Uterus (tissue), 3 donors: ENCODE measurements at regions not wholly inside any gene's neighbourhood (a gene's known extent, or its start where the extent isn't known, plus 50 kb on each side); places are given as distances from the start of the nearest gene placed in this dataset.

Experiments used
- DNase-seq, 2 donors: peaks; one replicate each; pipeline ENCODE4 v3.0.0-alpha.2; 2019 to 2020
- H3K27ac ChIP-seq, 2 donors: fragments of 200-600 bp; sonication (generic); 1 replicate in 1 of 2; 2 replicates in 1 of 2; pipeline ENCODE4 v1.5.1; 2016 to 2018
- H3K27me3 ChIP-seq, 2 donors: fragments of 200-600 bp; sonication (generic); one replicate each; pipeline ENCODE4 v1.5.1; 2018 to 2019; ENCODE audit warnings: control low read depth in 1 of 2
- H3K36me3 ChIP-seq, 2 donors: fragments of 200-600 bp; sonication (generic); one replicate each; pipeline ENCODE4 v1.5.1; 2019; ENCODE audit warnings: control low read depth in 1 of 2
- H3K4me1 ChIP-seq, 2 donors: fragments of 200-600 bp; sonication (generic); one replicate each; pipeline ENCODE4 v1.5.1; 2018 to 2019; ENCODE audit warnings: control low read depth in 1 of 2
- H3K4me3 ChIP-seq, 2 donors: fragments of 200-600 bp; sonication (generic); 1 replicate in 1 of 2; 2 replicates in 1 of 2; pipeline ENCODE4 v1.5.1; 2018 to 2019; ENCODE audit warnings: mild to moderate bottlenecking in 1 of 2
- H3K9me3 ChIP-seq, 2 donors: fragments of 200-600 bp; sonication (generic); one replicate each; pipeline ENCODE4 v1.5.1; 2019; ENCODE audit warnings: control low read depth in 1 of 2
- POLR2A ChIP-seq, 2 donors: fragments of 450-650 bp; IDR thresholded peaks; one replicate each; pipeline ENCODE4 v1.6.1; 2016; ENCODE audit warnings: antibody characterized with exemption in 2 of 2, mild to moderate bottlenecking in 1 of 2, moderate library complexity in 1 of 2
- intact Hi-C: fragments of 100-400 bp; cut with DNase I; formaldehyde crosslinking; loops from one replicate; pipeline ENCODE4 v1.15.1; 2023; ENCODE audit warnings: low total_unique reads
- TF ChIP-seq, protein P1 (sequence below), 4 experiments: fragments of 200-600 bp in 2 of 4; fragments of 450-650 bp in 2 of 4; sonication (generic) in 2 of 4; IDR thresholded peaks; one replicate each; pipeline ENCODE4 v1.5.1; 2016 to 2019; ENCODE audit warnings: antibody characterized with exemption in 4 of 4, mild to moderate bottlenecking in 2 of 4, moderate library complexity in 1 of 4
- donor health status: DM: yes; HTN: yes; CAD: no.

DNA sequence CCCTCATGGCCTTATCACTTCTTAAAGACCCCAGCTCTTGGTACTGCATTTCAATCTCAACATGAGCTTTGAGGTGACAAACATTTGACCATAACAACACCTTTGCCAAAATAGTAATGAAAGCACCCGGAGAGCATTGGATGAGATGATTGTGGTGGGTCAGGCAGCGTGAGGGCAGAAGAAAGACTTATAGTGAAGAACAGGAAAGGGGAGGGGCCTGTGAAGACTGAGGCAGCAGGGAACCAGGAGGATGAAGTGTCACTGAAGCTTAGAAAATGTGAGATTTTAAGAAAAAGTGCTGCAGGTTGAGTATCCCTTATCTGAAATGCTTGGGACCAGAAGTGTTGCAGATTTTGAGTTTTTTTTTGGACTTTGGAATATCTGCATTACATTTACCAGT is 86.3 kb downstream of the EMP1 start:
- TF ChIP-seq, protein P1, sequence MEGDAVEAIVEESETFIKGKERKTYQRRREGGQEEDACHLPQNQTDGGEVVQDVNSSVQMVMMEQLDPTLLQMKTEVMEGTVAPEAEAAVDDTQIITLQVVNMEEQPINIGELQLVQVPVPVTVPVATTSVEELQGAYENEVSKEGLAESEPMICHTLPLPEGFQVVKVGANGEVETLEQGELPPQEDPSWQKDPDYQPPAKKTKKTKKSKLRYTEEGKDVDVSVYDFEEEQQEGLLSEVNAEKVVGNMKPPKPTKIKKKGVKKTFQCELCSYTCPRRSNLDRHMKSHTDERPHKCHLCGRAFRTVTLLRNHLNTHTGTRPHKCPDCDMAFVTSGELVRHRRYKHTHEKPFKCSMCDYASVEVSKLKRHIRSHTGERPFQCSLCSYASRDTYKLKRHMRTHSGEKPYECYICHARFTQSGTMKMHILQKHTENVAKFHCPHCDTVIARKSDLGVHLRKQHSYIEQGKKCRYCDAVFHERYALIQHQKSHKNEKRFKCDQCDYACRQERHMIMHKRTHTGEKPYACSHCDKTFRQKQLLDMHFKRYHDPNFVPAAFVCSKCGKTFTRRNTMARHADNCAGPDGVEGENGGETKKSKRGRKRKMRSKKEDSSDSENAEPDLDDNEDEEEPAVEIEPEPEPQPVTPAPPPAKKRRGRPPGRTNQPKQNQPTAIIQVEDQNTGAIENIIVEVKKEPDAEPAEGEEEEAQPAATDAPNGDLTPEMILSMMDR (IDR thresholded peaks at IDR 0.05) = no peak
- TF ChIP-seq POLR2A (IDR thresholded peaks at IDR 0.05) = no peak
- Histone ChIP-seq H3K9me3 (no peaks in the 10 kb centered on the region), H3K36me3 (no peaks in the 10 kb centered on the region), H3K4me3 (no peak overlapping the region), H3K27me3 (no peaks in the 10 kb centered on the region), H3K4me1 (peaks cover 0 to 5% of the 10 kb centered on the region in 2 donors), H3K27ac (no peak overlapping the region)
- intact Hi-C loops = no loop called here
- no peak for DNase-seq

DNA sequence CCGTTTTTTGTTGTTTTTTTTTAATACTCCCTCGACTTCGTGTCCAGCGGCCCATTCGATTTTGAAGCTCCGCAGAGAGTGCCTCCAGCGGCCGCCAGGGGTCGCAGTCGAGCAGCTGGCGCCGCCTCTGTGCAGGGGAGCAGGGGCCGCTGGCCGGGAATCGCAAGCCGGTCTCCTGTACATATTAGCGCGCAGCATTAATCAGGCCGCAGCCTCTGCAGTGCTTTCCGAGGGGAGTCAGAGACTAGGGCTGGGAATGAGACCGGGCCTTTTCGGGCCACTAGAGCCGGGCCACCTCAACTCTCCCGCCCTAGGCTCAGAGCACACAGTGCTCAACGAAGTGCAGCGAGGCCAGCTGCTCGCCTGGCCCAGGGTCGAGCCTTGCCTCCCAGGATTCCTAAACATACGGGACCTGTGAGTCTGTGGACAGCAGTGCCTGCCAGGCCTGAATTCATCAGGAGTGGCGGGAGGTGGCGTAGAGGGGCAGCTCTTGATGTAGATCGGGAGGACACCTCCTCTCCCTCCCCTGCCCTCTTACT is 81.8 kb downstream of the EMP1 start:
- no peaks in the 10 kb centered on the region for H3K9me3 ChIP-seq
- intact Hi-C loops = no loop called here

DNA sequence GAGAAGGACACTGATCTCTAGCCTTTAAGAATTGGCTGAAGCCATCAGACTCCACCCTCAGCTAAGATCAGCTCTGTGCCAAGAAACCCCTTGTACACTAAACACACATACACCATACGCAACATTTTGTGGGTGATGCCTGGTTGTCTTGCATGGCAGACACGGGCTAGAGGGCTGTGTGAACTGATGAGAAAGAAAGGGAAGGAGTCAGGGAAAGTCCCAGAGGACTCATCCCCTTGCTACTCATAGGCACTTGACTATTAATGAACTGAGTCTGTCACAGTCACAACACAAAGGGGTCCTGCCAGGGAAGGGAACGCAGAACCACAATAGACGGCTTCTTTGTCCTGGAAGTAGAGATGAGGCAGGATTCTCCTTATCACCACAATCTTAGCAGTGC is 80.8 kb downstream of the EMP1 start:
- TF ChIP-seq, protein P1 (IDR thresholded peaks at IDR 0.05) = no peak
- no peak for TF ChIP-seq POLR2A (IDR thresholded peaks at IDR 0.05)
- H3K36me3 ChIP-seq = no peaks in the 10 kb centered on the region
- H3K27ac ChIP-seq = no peak overlapping the region
- peaks cover 0 to 5% of the 10 kb centered on the region in 2 donors for H3K4me1 ChIP-seq
- no peak overlapping the region for H3K4me3 ChIP-seq
- intact Hi-C loops = no loop called here
- no peaks in the 10 kb centered on the region for H3K9me3 ChIP-seq
- DNase-seq = no peak
- H3K27me3 ChIP-seq = no peaks in the 10 kb centered on the region

More for the DNA sequence above, 81.8 kb downstream of the EMP1 start:
- Histone ChIP-seq H3K27me3 (no peaks in the 10 kb centered on the region), H3K4me3 (no peak overlapping the region), H3K27ac (no peak overlapping the region), H3K36me3 (no peaks in the 10 kb centered on the region), H3K4me1 (peaks cover 0 to 5% of the 10 kb centered on the region in 2 donors)
- DNase-seq = peak; percentile 58 to 76
- TF ChIP-seq POLR2A (IDR thresholded peaks at IDR 0.05) = no peak
- TF ChIP-seq, protein P1 (IDR thresholded peaks at IDR 0.05) = peak; percentile 79 to 99 (median 92)

DNA sequence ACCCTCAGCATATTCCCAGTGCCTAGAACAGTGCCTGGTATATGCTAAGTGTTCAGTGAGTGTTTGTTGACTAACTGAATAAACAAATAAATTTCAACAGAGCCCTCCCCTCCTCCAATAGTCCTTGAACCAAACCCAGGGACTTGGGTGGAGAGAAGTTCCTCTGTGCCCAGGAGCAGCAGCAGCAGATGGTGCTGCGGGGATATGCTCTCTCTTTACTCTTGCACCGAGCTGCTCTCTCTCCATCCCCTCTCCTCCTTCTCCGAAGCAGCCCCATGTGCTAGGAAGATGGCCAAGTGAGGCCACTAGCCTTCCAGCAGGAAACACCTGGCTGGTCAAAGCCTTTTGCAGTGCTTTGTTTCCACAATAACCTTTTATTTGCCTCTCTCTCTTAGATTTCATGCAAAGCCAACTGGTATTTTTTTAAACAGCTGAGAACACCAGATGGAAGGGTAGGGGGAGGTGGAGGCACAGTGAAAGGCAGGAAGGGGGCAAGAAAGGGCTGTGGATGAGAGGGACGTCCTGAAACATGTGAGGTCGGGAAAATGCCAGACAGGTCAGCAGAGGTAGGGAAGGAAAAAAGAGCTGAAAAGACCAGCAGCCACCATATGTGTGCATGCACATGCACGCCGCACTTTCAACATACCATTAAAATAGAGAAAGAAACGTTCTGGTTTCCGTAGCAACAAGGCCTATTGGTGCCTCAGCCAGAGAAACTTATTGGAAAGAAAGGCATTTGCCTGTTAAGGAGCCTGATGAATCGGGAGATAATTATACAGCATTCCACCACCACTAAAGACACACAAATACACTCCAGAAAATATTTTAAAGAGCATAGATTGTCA is 78.9 kb downstream of the EMP1 start:
- peaks cover 0 to 5% of the 10 kb centered on the region in 2 donors for H3K4me1 ChIP-seq
- no peaks in the 10 kb centered on the region for H3K27me3 ChIP-seq
- no peaks in the 10 kb centered on the region for H3K9me3 ChIP-seq
- no peak overlapping the region for H3K4me3 ChIP-seq
- no peaks in the 10 kb centered on the region for H3K36me3 ChIP-seq
- H3K27ac ChIP-seq = no peak overlapping the region
- no peak for DNase-seq
- TF ChIP-seq, protein P1 (IDR thresholded peaks at IDR 0.05) = no peak
- TF ChIP-seq POLR2A (IDR thresholded peaks at IDR 0.05) = no peak
- intact Hi-C loops = no loop called here

DNA sequence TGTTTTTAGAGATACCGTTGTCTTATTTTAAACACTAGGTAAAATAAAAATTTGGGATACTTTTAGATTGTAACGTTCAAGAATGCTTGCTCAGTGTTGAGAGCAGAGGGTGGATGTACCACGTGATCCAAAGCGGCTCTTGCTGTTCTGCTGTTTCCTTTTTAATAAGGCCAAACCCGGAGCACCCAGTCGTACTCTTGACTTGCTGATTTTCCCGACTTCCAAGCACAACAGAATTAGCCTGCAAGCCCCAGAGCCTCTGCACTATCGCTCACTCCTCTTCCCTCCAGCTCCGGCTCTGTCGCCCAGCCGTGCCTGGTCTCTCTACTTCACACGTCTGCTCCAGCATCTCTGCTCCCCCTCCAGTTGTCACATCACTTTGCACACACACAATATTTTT is 77.3 kb downstream of the EMP1 start:
- TF ChIP-seq POLR2A (IDR thresholded peaks at IDR 0.05) = no peak
- TF ChIP-seq, protein P1 (IDR thresholded peaks at IDR 0.05) = no peak
- no peaks in the 10 kb centered on the region for H3K27me3 ChIP-seq
- H3K27ac ChIP-seq = no peak overlapping the region
- H3K4me3 ChIP-seq = no peak overlapping the region
- intact Hi-C loops = no loop called here
- no peaks in the 10 kb centered on the region for H3K9me3 ChIP-seq
- no peaks in the 10 kb centered on the region for H3K36me3 ChIP-seq
- H3K4me1 ChIP-seq = peaks cover 0 to 5% of the 10 kb centered on the region in 2 donors
- DNase-seq = no peak
